ENCODE measurements at regions not wholly inside any gene's neighbourhood (a gene's known extent, or its start where the extent isn't known, plus 50 kb on each side); places are given as distances from the start of the nearest gene placed in this dataset.

GRCh38 chr16:22973522-22973921 is 159.6 kb downstream of the HS3ST2 start:
- no peak for TF ChIP-seq CTCF (IDR thresholded peaks at IDR 0.05)
- TF ChIP-seq, protein P1, sequence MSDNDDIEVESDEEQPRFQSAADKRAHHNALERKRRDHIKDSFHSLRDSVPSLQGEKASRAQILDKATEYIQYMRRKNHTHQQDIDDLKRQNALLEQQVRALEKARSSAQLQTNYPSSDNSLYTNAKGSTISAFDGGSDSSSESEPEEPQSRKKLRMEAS (IDR thresholded peaks at IDR 0.05; ENCODE audit: low read depth), result no peak
- TF ChIP-seq POLR2AphosphoS5 (IDR thresholded peaks at IDR 0.05; ENCODE audit: low read depth, low read length), result no peak
- TF ChIP-seq MEF2A (IDR thresholded peaks at IDR 0.05; ENCODE audit: borderline replicate concordance, low read depth), result no peak

All from SK-N-SH (cell line).